Lower lobe of right lung (tissue), 2 donors: ENCODE measurements at regions not wholly inside any gene's neighbourhood (a gene's known extent, or its start where the extent isn't known, plus 50 kb on each side); places are given as distances from the start of the nearest gene placed in this dataset. TPM values are rescaled to one million over a fixed set of nuclear protein-coding genes. Genes with fewer than 3 reads are reported as not detected.

Experiments used
- ATAC-seq, 2 donors: fragments of 200-7000 bp; cut with Tn5 transposase; one replicate each; pipeline ENCODE4 v1.9.1; 2020 to 2022; ENCODE audit warnings: mild to moderate bottlenecking in 2 of 2, moderate library complexity in 2 of 2
- DNase-seq: peaks from one replicate; pipeline ENCODE4 v3.0.0-alpha.2; 2020
- H3K27ac ChIP-seq: fragments of 200-600 bp; one replicate; pipeline ENCODE4 v1.8.0; 2022
- H3K27me3 ChIP-seq: fragments of 200-600 bp; one replicate; pipeline ENCODE4 v1.8.0; 2022; ENCODE audit warnings: low read depth
- H3K36me3 ChIP-seq: fragments of 200-600 bp; one replicate; pipeline ENCODE4 v1.8.0; 2022; ENCODE audit warnings: mild to moderate bottlenecking
- H3K4me1 ChIP-seq: fragments of 200-600 bp; one replicate; pipeline ENCODE4 v1.8.0; 2022
- H3K4me3 ChIP-seq: fragments of 200-600 bp; one replicate; pipeline ENCODE4 v1.8.0; 2022; ENCODE audit warnings: mild to moderate bottlenecking
- H3K9me3 ChIP-seq: fragments of 200-600 bp; one replicate; pipeline ENCODE4 v1.8.0; 2022
- intact Hi-C: fragments of 100-400 bp; cut with DNase I; formaldehyde crosslinking; loops from one replicate; pipeline ENCODE4 v1.11.0; 2022
- microRNA-seq: library from miRNA; unstranded; fragments of <30 nt; microRNA quantifications from one replicate; pipeline ENCODE4 v1.2.0, GENCODE V29; 2020; ENCODE audit warnings: borderline number of aligned reads
- TF ChIP-seq, protein P1 (sequence below): fragments of 200-600 bp; IDR thresholded peaks from one replicate; pipeline ENCODE4 v1.8.0; 2022; ENCODE audit warnings: antibody characterized with exemption, mild to moderate bottlenecking
- donor health status: DM: no; HTN: yes; CAD: no; lungs with severe emphysema.

DNA sequence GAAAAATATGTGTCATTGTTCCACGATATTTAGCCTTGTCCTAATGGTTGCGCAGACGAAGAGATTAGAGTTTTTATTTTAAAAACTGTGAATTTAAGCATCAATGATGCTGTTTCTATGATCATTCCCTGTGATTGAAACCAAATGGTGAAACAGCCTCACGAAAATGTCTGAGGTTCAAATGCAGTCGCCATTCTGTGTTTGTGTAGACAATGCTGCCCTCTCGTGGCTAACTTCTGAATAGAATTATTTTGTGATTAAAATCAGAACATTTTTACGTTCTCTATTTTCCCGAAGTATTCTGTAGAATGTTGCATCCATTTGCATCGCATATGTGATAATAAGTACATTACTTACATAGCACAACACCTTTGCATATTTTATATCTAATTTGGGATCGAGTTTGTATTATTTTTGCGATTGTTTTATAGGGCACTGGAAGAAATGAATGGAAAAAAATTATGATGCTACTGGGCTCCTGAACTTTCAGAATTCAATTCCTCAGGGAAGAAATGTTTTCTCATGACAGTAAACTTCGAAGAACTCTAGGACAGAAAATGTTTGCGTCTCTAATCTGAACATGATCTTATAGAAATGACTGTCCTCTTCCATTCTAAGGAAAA lies 54.8 kb upstream of the CREB1 start:
- Histone ChIP-seq H3K27ac (no peak overlapping the region), H3K36me3 (no peaks in the 10 kb centered on the region), H3K9me3 (no peaks in the 10 kb centered on the region), H3K4me1 (peaks cover 25% of the 10 kb centered on the region), H3K27me3 (no peaks in the 10 kb centered on the region), H3K4me3 (no peak overlapping the region)
- ATAC-seq (peak; percentile 52 to 69), DNase-seq (no peak)
- TF ChIP-seq, protein P1, sequence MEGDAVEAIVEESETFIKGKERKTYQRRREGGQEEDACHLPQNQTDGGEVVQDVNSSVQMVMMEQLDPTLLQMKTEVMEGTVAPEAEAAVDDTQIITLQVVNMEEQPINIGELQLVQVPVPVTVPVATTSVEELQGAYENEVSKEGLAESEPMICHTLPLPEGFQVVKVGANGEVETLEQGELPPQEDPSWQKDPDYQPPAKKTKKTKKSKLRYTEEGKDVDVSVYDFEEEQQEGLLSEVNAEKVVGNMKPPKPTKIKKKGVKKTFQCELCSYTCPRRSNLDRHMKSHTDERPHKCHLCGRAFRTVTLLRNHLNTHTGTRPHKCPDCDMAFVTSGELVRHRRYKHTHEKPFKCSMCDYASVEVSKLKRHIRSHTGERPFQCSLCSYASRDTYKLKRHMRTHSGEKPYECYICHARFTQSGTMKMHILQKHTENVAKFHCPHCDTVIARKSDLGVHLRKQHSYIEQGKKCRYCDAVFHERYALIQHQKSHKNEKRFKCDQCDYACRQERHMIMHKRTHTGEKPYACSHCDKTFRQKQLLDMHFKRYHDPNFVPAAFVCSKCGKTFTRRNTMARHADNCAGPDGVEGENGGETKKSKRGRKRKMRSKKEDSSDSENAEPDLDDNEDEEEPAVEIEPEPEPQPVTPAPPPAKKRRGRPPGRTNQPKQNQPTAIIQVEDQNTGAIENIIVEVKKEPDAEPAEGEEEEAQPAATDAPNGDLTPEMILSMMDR = peak; percentile 69
- intact Hi-C loops = loop anchor here (5.0 kb wide), 1 partner anchor 493 kb away; no protein-coding TSS in a partner anchor

DNA sequence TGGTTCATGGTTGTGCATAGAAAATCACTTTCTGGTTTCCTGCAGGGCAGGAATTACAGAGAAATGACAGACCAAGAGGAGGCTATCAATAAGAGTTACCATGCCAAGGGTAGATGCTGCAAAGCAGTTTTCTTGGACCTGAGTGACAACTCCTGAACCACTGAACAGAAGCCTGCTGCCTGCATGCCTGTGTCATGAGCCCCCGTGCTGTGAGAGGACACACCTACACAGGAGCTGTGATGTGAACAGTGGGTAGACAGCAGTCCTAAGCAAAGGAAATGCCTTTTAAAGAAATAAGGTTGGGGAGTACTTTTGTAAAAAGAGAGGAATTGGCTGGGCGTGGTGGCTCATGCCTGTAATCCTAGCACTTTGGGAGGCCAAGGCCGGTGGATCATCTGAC lies 54.2 kb upstream of the CREB1 start:
- peaks cover 25% of the 10 kb centered on the region for H3K4me1 ChIP-seq
- no peaks in the 10 kb centered on the region for H3K36me3 ChIP-seq
- H3K27ac ChIP-seq = no peak overlapping the region
- no peaks in the 10 kb centered on the region for H3K9me3 ChIP-seq
- intact Hi-C loops = no loop called here
- DNase-seq (no peak), ATAC-seq (no peak)
- no peak overlapping the region for H3K4me3 ChIP-seq
- H3K27me3 ChIP-seq = no peaks in the 10 kb centered on the region
- TF ChIP-seq, protein P1 = no peak

DNA sequence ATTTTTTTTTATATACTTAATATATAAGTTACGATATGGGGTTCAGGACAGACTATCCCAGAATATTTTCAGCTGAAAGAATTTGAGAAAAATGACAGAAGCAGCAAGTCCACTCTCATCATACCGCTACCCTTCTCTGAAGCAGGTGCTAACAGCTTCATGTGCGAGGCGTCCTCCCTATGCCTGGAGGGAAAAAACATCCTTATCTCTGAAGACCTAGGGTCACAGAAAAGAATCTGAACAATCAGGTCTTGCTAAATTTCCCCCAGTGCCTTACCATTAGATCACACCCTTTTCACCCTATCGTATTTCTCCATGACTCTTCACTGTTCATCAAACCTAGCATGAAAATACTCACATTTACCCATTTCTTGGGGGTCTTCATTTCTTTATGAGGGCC lies 51.9 kb upstream of the CREB1 start:
- ATAC-seq = no peak

DNA sequence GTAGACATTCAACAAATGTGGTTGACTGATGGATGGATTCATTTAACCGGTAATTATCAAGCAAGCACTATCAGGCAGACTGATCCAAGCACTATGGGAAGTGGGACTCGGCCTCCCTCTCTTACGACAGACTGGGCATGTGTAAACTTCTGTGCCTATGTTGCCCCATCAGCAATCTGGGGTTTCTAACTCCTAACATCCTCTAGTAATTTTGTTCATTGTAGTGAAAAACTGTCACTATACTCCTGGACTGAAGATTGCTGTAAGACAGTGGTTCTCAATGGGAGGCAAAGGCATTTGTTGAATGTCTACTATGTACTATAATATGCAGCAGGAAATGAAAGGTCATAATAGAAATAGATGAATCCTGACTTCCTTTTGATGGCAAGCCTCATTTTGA lies 51.2 kb upstream of the CREB1 start:
- Histone ChIP-seq H3K4me3 (no peak overlapping the region), H3K36me3 (no peaks in the 10 kb centered on the region), H3K27me3 (no peaks in the 10 kb centered on the region), H3K27ac (no peak overlapping the region), H3K9me3 (no peaks in the 10 kb centered on the region), H3K4me1 (peaks cover 11% of the 10 kb centered on the region)
- intact Hi-C loops = no loop called here
- TF ChIP-seq, protein P1 = no peak
- no peak for DNase-seq
- peak in 1 of 2 donors; percentile 52 for ATAC-seq

More for the DNA sequence above, 51.9 kb upstream of the CREB1 start:
- Histone ChIP-seq H3K27me3 (no peaks in the 10 kb centered on the region), H3K4me1 (peaks cover 18% of the 10 kb centered on the region), H3K9me3 (no peaks in the 10 kb centered on the region), H3K27ac (no peak overlapping the region), H3K4me3 (no peak overlapping the region), H3K36me3 (no peaks in the 10 kb centered on the region)
- DNase-seq = no peak
- TF ChIP-seq, protein P1 = no peak
- intact Hi-C loops = no loop called here

DNA sequence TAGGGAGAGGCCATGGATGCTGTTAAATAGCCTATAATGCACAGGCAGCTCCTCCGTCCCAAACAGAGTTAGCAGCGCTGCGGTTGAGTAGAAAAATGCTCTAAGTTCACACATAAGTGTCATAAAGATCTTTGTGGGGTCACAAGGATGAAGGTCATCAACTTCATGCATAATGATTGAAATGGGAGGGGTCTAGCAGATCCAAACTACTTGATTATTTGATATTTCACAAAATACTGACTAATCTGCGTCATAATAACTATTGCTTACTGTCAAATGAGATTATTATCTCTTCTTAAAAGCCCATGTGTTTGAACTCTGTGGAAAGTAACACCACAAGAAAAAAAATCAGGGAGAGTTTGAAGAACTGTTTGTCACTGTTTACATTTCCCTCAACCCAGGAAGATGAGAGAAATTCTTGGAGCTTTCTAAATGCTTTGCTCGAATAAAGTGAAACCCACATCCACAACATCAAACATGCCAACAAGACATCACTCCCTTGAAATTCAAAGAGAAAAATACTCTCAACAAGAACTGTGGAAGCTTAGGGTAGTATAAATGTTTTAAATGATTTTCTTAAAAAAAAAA lies 50.5 kb upstream of the CREB1 start:
- intact Hi-C loops = no loop called here
- Histone ChIP-seq H3K36me3 (no peaks in the 10 kb centered on the region), H3K27me3 (no peaks in the 10 kb centered on the region), H3K4me3 (no peak overlapping the region), H3K9me3 (no peaks in the 10 kb centered on the region), H3K4me1 (peaks cover 7% of the 10 kb centered on the region), H3K27ac (no peak overlapping the region)
- TF ChIP-seq, protein P1 = no peak
- no peak for ATAC-seq
- no peak for DNase-seq

Small RNA genes in the stretch of these regions (microRNA-seq; reads per million reads assigned to microRNA genes)
- gene MIR1302-4 = not detected
